Endothelial cell of umbilical vein (primary cell): ENCODE measurements at regions not wholly inside any gene's neighbourhood (a gene's known extent, or its start where the extent isn't known, plus 50 kb on each side); places are given as distances from the start of the nearest gene placed in this dataset.

Source experiments
- CTCF ChIP-seq, 2 donors: IDR thresholded peaks; 1 replicate in 1 of 2; 2 replicates in 1 of 2; pipeline ENCODE4 v1.5.1; 2011; ENCODE audit warnings: low read length in 2 of 2, mild to moderate bottlenecking in 2 of 2, moderate library complexity in 2 of 2, control low read depth in 1 of 2, inconsistent platforms in 1 of 2, low read depth in 1 of 2; ENCODE audit not compliant: insufficient read depth in 1 of 2; ENCODE audit errors: extremely low read depth in 1 of 2
- EZH2 ChIP-seq: IDR thresholded peaks from 2 replicates; pipeline ENCODE4 v1.6.1; 2012; ENCODE audit warnings: borderline replicate concordance, low read depth, mild to moderate bottlenecking, moderate library complexity, low read length, inconsistent platforms; ENCODE audit not compliant: severe bottlenecking

- TF ChIP-seq CTCF (IDR thresholded peaks at IDR 0.05; ENCODE audit: extremely low read depth in 1 of 2, insufficient read depth in 1 of 2, low read depth in 1 of 2, low read length in 2 of 2) (no peak), EZH2 (no peak)
These were observed 500.7 kb downstream of the LMO4 start for GRCh38 chr1:87829360-87829759.
